Peyer's patch (tissue), 4 donors: ENCODE measurements at regions not wholly inside any gene's neighbourhood (a gene's known extent, or its start where the extent isn't known, plus 50 kb on each side); places are given as distances from the start of the nearest gene placed in this dataset.

Experiments
- DNase-seq, 3 donors: peaks; one replicate each; pipeline ENCODE4 v3.0.0-alpha.2; 2017 to 2019
- H3K27ac ChIP-seq, 4 donors: fragments of 200-600 bp; sonication (generic); one replicate each; pipeline ENCODE4 v1.5.1; 2016 to 2019
- H3K27me3 ChIP-seq, 2 donors: fragments of 200-600 bp; sonication (generic); one replicate each; pipeline ENCODE4 v1.5.1; 2019
- H3K36me3 ChIP-seq, 3 donors: fragments of 200-600 bp; sonication (generic); one replicate each; pipeline ENCODE4 v1.5.1; 2016 to 2019
- H3K4me1 ChIP-seq, 4 donors: fragments of 200-600 bp; sonication (generic); one replicate each; pipeline ENCODE4 v1.5.1; 2016 to 2019
- H3K4me3 ChIP-seq, 4 donors: fragments of 200-600 bp; sonication (generic); 1 replicate in 3 of 4; 2 replicates in 1 of 4; pipeline ENCODE4 v1.5.1; 2016 to 2019; ENCODE audit warnings: mild to moderate bottlenecking in 1 of 4
- H3K9me3 ChIP-seq, 4 donors: fragments of 200-600 bp; sonication (generic); one replicate each; pipeline ENCODE4 v1.5.1; 2016 to 2019; ENCODE audit warnings: mild to moderate bottlenecking in 1 of 4
- CTCF ChIP-seq, 6 experiments: fragments of 450-650 bp in 4 of 6; fragments of 200-600 bp in 2 of 6; sonication (generic) in 1 of 6; IDR thresholded peaks; one replicate each; pipeline ENCODE4 v1.5.1; 2017 to 2019; ENCODE audit warnings: antibody characterized with exemption in 6 of 6, mild to moderate bottlenecking in 3 of 6, moderate library complexity in 1 of 6
- POLR2A ChIP-seq, 2 donors: fragments of 450-650 bp; IDR thresholded peaks; one replicate each; pipeline ENCODE4 v1.5.1; 2017; ENCODE audit warnings: antibody characterized with exemption in 2 of 2, mild to moderate bottlenecking in 2 of 2, moderate library complexity in 2 of 2

- Histone ChIP-seq H3K4me3 (no peak overlapping the region), H3K9me3 (no peaks in the 10 kb centered on the region), H3K27me3 (no peaks in the 10 kb centered on the region), H3K27ac (no peak overlapping the region), H3K36me3 (no peaks in the 10 kb centered on the region), H3K4me1 (no peaks in the 10 kb centered on the region)
- TF ChIP-seq POLR2A (IDR thresholded peaks at IDR 0.05): no peak
- no peak for TF ChIP-seq CTCF (IDR thresholded peaks at IDR 0.05)
- no peak for DNase-seq
Observed at GRCh38 chr7:109915670-109916069, 1175.3 kb upstream of the LRRN3 start.

DNA sequence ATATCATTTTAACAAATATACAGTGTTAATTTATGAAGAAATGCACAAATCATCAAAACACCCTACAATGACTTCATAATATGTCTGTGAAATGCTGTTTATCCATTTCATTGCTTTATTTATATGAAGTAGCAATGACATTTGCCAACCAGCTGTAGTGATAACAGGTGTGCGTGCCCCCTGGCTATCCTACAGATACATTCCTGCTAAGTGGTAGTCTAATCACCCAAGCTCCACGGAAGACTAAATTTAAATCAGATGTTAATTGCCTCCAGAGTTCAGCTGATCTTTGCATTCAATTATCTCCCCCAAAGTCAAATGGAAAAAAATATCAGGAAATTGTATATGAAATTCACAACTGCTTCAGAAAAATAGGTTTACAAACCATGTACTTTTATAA is 1164.2 kb upstream of the LRRN3 start:
- Histone ChIP-seq H3K27ac (no peak overlapping the region), H3K4me1 (no peaks in the 10 kb centered on the region), H3K9me3 (peaks cover 0 to 8% (median 0%) of the 10 kb centered on the region in 4 donors), H3K36me3 (no peaks in the 10 kb centered on the region), H3K27me3 (no peaks in the 10 kb centered on the region), H3K4me3 (no peak overlapping the region)
- TF ChIP-seq POLR2A (IDR thresholded peaks at IDR 0.05): no peak
- TF ChIP-seq CTCF (IDR thresholded peaks at IDR 0.05): no peak
- DNase-seq: no peak

DNA sequence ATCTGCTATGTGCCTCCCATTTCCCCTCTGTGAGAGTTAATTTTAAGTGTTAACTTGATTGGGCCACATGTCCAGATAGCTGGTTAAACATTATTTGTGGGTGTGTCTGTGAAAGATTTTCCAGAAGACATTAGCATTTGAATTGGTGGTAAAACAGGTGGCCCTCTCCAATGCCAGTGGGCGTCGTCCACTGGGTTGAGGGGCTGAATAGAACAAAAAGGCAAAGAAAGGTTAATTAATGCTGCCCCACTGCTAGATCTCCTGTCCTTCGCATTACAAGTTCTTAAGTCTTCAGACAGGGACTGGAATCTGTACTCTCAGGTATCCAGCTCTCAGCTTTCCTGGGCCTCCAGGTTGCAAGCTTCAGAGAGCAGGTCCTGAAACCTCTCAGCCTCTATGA is 1160.9 kb upstream of the LRRN3 start:
- H3K4me1 ChIP-seq: no peaks in the 10 kb centered on the region
- no peak for DNase-seq
- no peak overlapping the region for H3K27ac ChIP-seq
- no peaks in the 10 kb centered on the region for H3K36me3 ChIP-seq
- no peak for TF ChIP-seq POLR2A (IDR thresholded peaks at IDR 0.05)
- H3K27me3 ChIP-seq: no peaks in the 10 kb centered on the region
- no peaks in the 10 kb centered on the region for H3K9me3 ChIP-seq
- no peak overlapping the region for H3K4me3 ChIP-seq

DNA sequence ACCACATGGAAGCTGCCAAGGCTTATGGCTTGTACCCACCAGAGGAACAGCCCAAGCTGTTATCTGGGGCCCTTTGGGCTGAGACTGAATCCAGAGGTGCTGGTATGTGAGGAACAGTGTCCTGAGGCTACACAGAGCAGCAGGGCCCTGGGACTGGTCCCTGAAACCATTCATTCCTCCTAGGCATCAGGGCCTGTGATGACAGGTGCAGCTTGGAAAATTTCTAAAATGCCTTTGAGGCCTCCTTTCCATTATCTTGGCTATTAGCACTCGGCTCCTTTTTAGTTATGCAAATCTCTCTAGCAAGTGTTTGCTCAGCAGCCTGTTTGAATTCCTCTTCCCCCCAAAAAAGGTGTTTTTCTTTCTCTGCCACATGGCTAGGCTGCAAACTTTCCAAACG is 1151.7 kb upstream of the LRRN3 start:
- TF ChIP-seq POLR2A (IDR thresholded peaks at IDR 0.05) (no peak), CTCF (IDR thresholded peaks at IDR 0.05) (no peak)
- Histone ChIP-seq H3K36me3 (no peaks in the 10 kb centered on the region), H3K4me3 (no peak overlapping the region), H3K9me3 (peaks cover 0 to 3% (median 0%) of the 10 kb centered on the region in 4 donors), H3K27ac (no peak overlapping the region), H3K4me1 (no peaks in the 10 kb centered on the region), H3K27me3 (no peaks in the 10 kb centered on the region)
- DNase-seq: no peak

GRCh38 chr7:109945820-109946518 is 1145.0 kb upstream of the LRRN3 start:
- Histone ChIP-seq H3K36me3 (no peaks in the 10 kb centered on the region), H3K9me3 (no peaks in the 10 kb centered on the region), H3K4me3 (no peak overlapping the region), H3K27me3 (no peaks in the 10 kb centered on the region), H3K27ac (no peak overlapping the region), H3K4me1 (no peaks in the 10 kb centered on the region)
- TF ChIP-seq CTCF (IDR thresholded peaks at IDR 0.05) (no peak), POLR2A (IDR thresholded peaks at IDR 0.05) (no peak)
- DNase-seq: no peak

DNA sequence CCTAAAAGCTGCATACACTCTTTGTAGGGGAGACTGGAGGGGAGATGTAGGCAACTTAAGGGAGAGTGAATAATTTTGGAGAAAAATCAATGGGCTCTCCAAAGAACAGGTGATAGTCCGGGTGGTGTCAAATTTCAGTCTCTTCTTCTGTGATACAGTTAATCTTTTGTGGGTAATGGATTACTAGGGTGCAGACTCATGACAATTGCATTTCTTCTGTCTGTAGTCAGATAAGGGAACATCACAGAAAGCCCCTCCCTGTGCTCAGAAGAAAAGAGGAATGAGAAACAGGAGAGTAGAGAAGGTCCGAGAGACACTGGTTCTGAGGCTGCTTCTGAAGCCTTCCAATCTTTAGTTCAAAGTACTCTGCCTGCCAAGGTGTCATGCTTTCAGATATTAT is 1140.7 kb upstream of the LRRN3 start:
- DNase-seq: no peak
- H3K27me3 ChIP-seq: no peaks in the 10 kb centered on the region
- TF ChIP-seq CTCF (IDR thresholded peaks at IDR 0.05) (no peak), POLR2A (IDR thresholded peaks at IDR 0.05) (no peak)
- H3K36me3 ChIP-seq: no peaks in the 10 kb centered on the region
- H3K27ac ChIP-seq: no peak overlapping the region
- no peaks in the 10 kb centered on the region for H3K9me3 ChIP-seq
- H3K4me1 ChIP-seq: no peaks in the 10 kb centered on the region
- no peak overlapping the region for H3K4me3 ChIP-seq
